CD14-positive monocyte (primary cell): ENCODE measurements at regions not wholly inside any gene's neighbourhood (a gene's known extent, or its start where the extent isn't known, plus 50 kb on each side); places are given as distances from the start of the nearest gene placed in this dataset.

Source experiments
- DNase-seq, 3 donors: peaks; one replicate each; pipeline ENCODE4 v3.0.0-alpha.2; 2011 to 2022
- H2AFZ ChIP-seq: 2 replicates; pipeline ENCODE4 v1.6.0; 2012; ENCODE audit warnings: mild to moderate bottlenecking, low read depth, low read length, inconsistent platforms; ENCODE audit not compliant: insufficient read depth, poor library complexity, severe bottlenecking
- H3K27ac ChIP-seq, 2 donors: 1 replicate in 1 of 2; 2 replicates in 1 of 2; pipeline ENCODE4 v1.5.1; 2012 to 2013; ENCODE audit warnings: low read length in 2 of 2, control low read depth in 1 of 2, inconsistent platforms in 1 of 2, low read depth in 1 of 2, mild to moderate bottlenecking in 1 of 2
- H3K27me3 ChIP-seq, 2 donors: one replicate each; pipeline versions ENCODE4 v1.6.0 to v1.6.1; 2011 to 2013; ENCODE audit warnings: low read length in 2 of 2; ENCODE audit not compliant: control insufficient read depth in 2 of 2, insufficient read depth in 2 of 2
- H3K36me3 ChIP-seq, 2 donors: replicated peaks in 1 of 2; 1 replicate in 1 of 2; 2 replicates in 1 of 2; pipeline versions ENCODE4 v1.5.1 to v1.6.1; 2012 to 2013; ENCODE audit warnings: low read length in 2 of 2, control low read depth in 1 of 2, inconsistent platforms in 1 of 2, mild to moderate bottlenecking in 1 of 2; ENCODE audit not compliant: insufficient read depth in 2 of 2, control insufficient read depth in 1 of 2
- H3K4me1 ChIP-seq, 2 donors: 1 replicate in 1 of 2; 2 replicates in 1 of 2; pipeline versions ENCODE4 v1.5.1 to v1.6.1; 2012 to 2013; ENCODE audit warnings: low read length in 2 of 2, control low read depth in 1 of 2, inconsistent platforms in 1 of 2, mild to moderate bottlenecking in 1 of 2, moderate library complexity in 1 of 2; ENCODE audit not compliant: insufficient read depth in 2 of 2, control insufficient read depth in 1 of 2
- H3K4me2 ChIP-seq: replicated peaks from 2 replicates; pipeline ENCODE3; 2012; ENCODE audit warnings: low read length, moderate library complexity, mild to moderate bottlenecking; ENCODE audit not compliant: poor library complexity, severe bottlenecking; ENCODE audit errors: extremely low read depth
- H3K4me3 ChIP-seq, 3 experiments: fragments of 200-600 bp in 1 of 3; sonication (generic) in 1 of 3; replicated peaks in 1 of 3; 1 replicate in 2 of 3; 2 replicates in 1 of 3; pipeline ENCODE4 v1.5.1; 2011 to 2013; ENCODE audit warnings: low read length in 3 of 3, mild to moderate bottlenecking in 3 of 3, control low read depth in 2 of 3, low read depth in 2 of 3, inconsistent platforms in 1 of 3, moderate library complexity in 1 of 3
- H3K79me2 ChIP-seq: 2 replicates; pipeline ENCODE4 v1.6.0; 2012; ENCODE audit warnings: mild to moderate bottlenecking, control low read depth, inconsistent platforms, low read length, moderate library complexity; ENCODE audit not compliant: insufficient read depth
- H3K9ac ChIP-seq: 2 replicates; pipeline ENCODE4 v1.6.0; 2017; ENCODE audit warnings: low read length, mild to moderate bottlenecking; ENCODE audit not compliant: insufficient read depth, poor library complexity, severe bottlenecking
- H3K9me3 ChIP-seq, 2 donors: replicated peaks in 1 of 2; 1 replicate in 1 of 2; 2 replicates in 1 of 2; pipeline versions ENCODE4 v1.5.1 to v1.6.1; 2012 to 2013; ENCODE audit warnings: low read length in 2 of 2, control low read depth in 1 of 2; ENCODE audit not compliant: control insufficient read depth in 1 of 2, insufficient read depth in 1 of 2
- H4K20me1 ChIP-seq: 2 replicates; pipeline ENCODE4 v1.6.0; 2012; ENCODE audit warnings: mild to moderate bottlenecking, low read length, control low read depth, moderate library complexity; ENCODE audit not compliant: insufficient read depth
- H3K27ac Mint-ChIP-seq, 7 donors: one replicate each; pipeline ENCODE4 v1.8.0; 2020; ENCODE audit warnings: mild to moderate bottlenecking in 7 of 7, mixed read lengths in 7 of 7, moderate library complexity in 6 of 7, inconsistent platforms in 2 of 7
- H3K27me3 Mint-ChIP-seq, 3 donors: one replicate each; pipeline ENCODE4 v1.8.0; 2021 to 2022; ENCODE audit warnings: low read depth in 3 of 3, mild to moderate bottlenecking in 3 of 3, mixed read lengths in 3 of 3, moderate library complexity in 3 of 3, inconsistent platforms in 1 of 3
- H3K36me3 Mint-ChIP-seq, 2 donors: one replicate each; pipeline ENCODE4 v1.8.0; 2020; ENCODE audit warnings: mixed read lengths in 2 of 2, inconsistent platforms in 1 of 2, mild to moderate bottlenecking in 1 of 2
- H3K4me1 Mint-ChIP-seq: one replicate; pipeline ENCODE4 v1.8.0; 2020; ENCODE audit warnings: mild to moderate bottlenecking, mixed read lengths
- H3K4me3 Mint-ChIP-seq, 2 donors: one replicate each; pipeline ENCODE4 v1.8.0; 2020; ENCODE audit warnings: mild to moderate bottlenecking in 2 of 2, mixed read lengths in 2 of 2, moderate library complexity in 1 of 2
- H3K9me3 Mint-ChIP-seq, 7 donors: one replicate each; pipeline ENCODE4 v1.8.0; 2020 to 2022; ENCODE audit warnings: mixed read lengths in 7 of 7, mild to moderate bottlenecking in 6 of 7, moderate library complexity in 6 of 7, inconsistent platforms in 2 of 7
- WGBS: methylation state at CpG from one replicate; pipeline ENCODE4 v1.1.5; 2013; ENCODE audit warnings: missing lambda C conversion rate; ENCODE audit not compliant: insufficient coverage; 5-methylcytosine and 5-hydroxymethylcytosine counted together
- intact Hi-C, 2 donors: fragments of 100-400 bp; cut with micrococcal nuclease; formaldehyde crosslinking; loops; one replicate each; pipeline versions ENCODE4 v1.15.0 to v1.15.1; 2023
- TF ChIP-seq, protein P1 (sequence below): fragments of 200-600 bp; IDR thresholded peaks from one replicate; pipeline ENCODE4 v1.8.0; 2022; ENCODE audit warnings: antibody characterized with exemption, mild to moderate bottlenecking

DNA sequence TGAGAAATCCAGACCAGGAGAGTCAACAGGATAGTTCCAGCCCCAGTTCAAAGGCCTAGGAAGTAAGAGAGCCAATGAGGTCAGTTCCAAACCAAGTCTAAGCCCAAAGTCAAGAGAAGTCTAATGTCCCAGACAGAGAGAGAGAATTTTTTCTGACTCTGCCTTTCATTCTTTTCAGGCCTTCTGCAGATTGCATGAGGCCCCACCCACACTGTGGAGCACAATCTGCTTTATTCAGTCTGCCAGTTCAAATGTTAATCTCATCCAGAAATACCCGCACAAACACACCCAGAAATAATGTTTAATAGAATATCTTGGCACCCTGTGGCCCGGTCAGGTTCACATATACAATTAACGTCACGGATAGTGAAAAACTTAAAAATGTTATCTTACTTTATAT lies 962.4 kb upstream of the SOX9 start:
- no CpG with 5 or more reads among the region's 4 CpGs for whole genome bisulfite sequencing
- H3K27ac Mint-ChIP-seq: no peak overlapping the region
- Histone ChIP-seq H3K79me2 (no peaks in the 10 kb centered on the region), H3K9me3 (peaks cover 5% of the 10 kb centered on the region in 2 donors), H3K27ac (no peak overlapping the region), H3K36me3 (no peaks in the 10 kb centered on the region), H3K4me2 (no peak overlapping the region), H3K4me3 (no peak overlapping the region), H3K4me1 (no peaks in the 10 kb centered on the region), H3K27me3 (no peaks in the 10 kb centered on the region), H4K20me1 (no peaks in the 10 kb centered on the region), H2AFZ (no peak overlapping the region), H3K9ac (no peak overlapping the region)
- TF ChIP-seq, protein P1, sequence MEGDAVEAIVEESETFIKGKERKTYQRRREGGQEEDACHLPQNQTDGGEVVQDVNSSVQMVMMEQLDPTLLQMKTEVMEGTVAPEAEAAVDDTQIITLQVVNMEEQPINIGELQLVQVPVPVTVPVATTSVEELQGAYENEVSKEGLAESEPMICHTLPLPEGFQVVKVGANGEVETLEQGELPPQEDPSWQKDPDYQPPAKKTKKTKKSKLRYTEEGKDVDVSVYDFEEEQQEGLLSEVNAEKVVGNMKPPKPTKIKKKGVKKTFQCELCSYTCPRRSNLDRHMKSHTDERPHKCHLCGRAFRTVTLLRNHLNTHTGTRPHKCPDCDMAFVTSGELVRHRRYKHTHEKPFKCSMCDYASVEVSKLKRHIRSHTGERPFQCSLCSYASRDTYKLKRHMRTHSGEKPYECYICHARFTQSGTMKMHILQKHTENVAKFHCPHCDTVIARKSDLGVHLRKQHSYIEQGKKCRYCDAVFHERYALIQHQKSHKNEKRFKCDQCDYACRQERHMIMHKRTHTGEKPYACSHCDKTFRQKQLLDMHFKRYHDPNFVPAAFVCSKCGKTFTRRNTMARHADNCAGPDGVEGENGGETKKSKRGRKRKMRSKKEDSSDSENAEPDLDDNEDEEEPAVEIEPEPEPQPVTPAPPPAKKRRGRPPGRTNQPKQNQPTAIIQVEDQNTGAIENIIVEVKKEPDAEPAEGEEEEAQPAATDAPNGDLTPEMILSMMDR: no peak
- intact Hi-C loops: no loop called here
- DNase-seq: no peak
- no peaks in the 10 kb centered on the region for H3K4me1 Mint-ChIP-seq
- no peak overlapping the region for H3K4me3 Mint-ChIP-seq
- no peaks in the 10 kb centered on the region for H3K27me3 Mint-ChIP-seq
- H3K9me3 Mint-ChIP-seq: peaks cover 0 to 14% (median 4%) of the 10 kb centered on the region in 7 donors
- H3K36me3 Mint-ChIP-seq: no peaks in the 10 kb centered on the region

DNA sequence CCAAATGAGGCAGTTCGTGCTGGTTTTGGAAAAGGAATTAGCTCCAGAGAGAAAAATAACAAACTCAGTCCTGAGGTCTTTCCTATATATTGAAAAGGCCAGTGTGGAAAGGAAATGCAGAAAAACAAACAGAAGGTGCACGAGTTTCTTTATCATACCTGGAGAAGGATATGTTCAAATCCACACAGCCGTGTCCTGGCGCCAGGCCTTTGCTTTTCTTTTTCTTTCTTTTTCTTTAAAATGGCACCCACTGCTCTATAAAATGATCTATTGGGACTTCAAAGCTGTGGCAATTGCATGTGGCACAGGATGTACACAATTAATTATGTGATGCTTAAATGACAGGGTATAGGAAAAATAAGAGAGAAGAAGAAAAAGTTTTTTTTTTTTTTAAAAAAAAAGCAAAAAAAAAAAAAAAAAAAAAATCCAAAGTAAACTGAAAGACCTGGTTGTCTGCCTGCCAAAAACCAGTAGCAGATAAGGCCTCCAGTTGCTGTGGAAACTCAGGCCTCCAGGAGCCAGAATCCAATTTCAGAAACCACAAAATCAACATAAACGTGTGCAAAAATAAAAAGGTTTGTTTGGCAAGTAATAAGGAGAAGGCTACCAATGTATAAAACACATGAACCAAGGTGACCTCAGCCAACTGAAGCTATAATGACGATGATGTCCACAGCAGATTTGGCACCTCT lies 957.6 kb upstream of the SOX9 start:
- no peaks in the 10 kb centered on the region for H3K4me1 ChIP-seq
- no peak overlapping the region for H3K27ac Mint-ChIP-seq
- no peaks in the 10 kb centered on the region for H3K79me2 ChIP-seq
- H4K20me1 ChIP-seq: no peaks in the 10 kb centered on the region
- no peak for DNase-seq
- H3K4me2 ChIP-seq: no peak overlapping the region
- H3K9me3 ChIP-seq: peaks cover 5% of the 10 kb centered on the region in 2 donors
- no peaks in the 10 kb centered on the region for H3K36me3 ChIP-seq
- intact Hi-C loops: no loop called here
- H2AFZ ChIP-seq: no peak overlapping the region
- 89% methylated on average over 4 of the region's 6 CpGs for WGBS
- no peak overlapping the region for H3K4me3 Mint-ChIP-seq
- H3K27me3 Mint-ChIP-seq: no peaks in the 10 kb centered on the region
- no peak overlapping the region for H3K9ac ChIP-seq
- no peaks in the 10 kb centered on the region for H3K36me3 Mint-ChIP-seq
- peaks cover 0 to 8% (median 3%) of the 10 kb centered on the region in 7 donors for H3K9me3 Mint-ChIP-seq
- TF ChIP-seq, protein P1: no peak
- no peaks in the 10 kb centered on the region for H3K4me1 Mint-ChIP-seq
- no peak overlapping the region for H3K4me3 ChIP-seq
- no peaks in the 10 kb centered on the region for H3K27me3 ChIP-seq
- H3K27ac ChIP-seq: no peak overlapping the region
